HCT116 (cell line): ENCODE measurements at regions not wholly inside any gene's neighbourhood (a gene's known extent, or its start where the extent isn't known, plus 50 kb on each side); places are given as distances from the start of the nearest gene placed in this dataset.

ENCODE experiments used
- ATAC-seq: fragments of 200-7000 bp; cut with Tn5 transposase; 2 replicates; pipeline ENCODE4 v1.9.1; 2020; ENCODE audit warnings: mild to moderate bottlenecking, moderate library complexity
- BruUV-seq: library from RNA; stranded (reverse); fragments of 400-500 nt; replicated peaks from 2 replicates; lab custom pipeline; 2021; lab: Mats Ljungman, UMichigan
- CTCF ChIA-PET: fragments of 300-600 bp; sonication (Branson Sonifier 250); formaldehyde crosslinking; loops from one replicate; lab custom pipeline; 2021; ENCODE audit warnings: antibody characterized with exemption; lab: Charles Lee
- POLR2A ChIA-PET: fragments of 300-600, 350-600 bp; sonication (Branson Sonifier 250); formaldehyde crosslinking; loops from one replicate; lab custom pipeline; 2021; ENCODE audit warnings: antibody characterized with exemption; lab: Charles Lee
- RAD21 ChIA-PET, 2 experiments: fragments of 300-600 bp; sonication (Branson Sonifier 250); formaldehyde crosslinking; loops; one replicate each; lab custom pipeline; 2023; ENCODE audit warnings: low total read pairs in 2 of 2; ENCODE audit not compliant: uncharacterized antibody in 2 of 2, unreplicated experiment in 2 of 2, low non-redundant PET in 1 of 2; lab: Charles Lee
- DNase-seq: peaks from one replicate; pipeline ENCODE4 v3.0.0-alpha.2; 2010; ENCODE audit warnings: low read depth, low spot score
- H2AFZ ChIP-seq: fragments of 200-600 bp; shearing (Covaris generic), sonication (generic); 2 replicates; pipeline ENCODE4 v1.6.1; 2017; ENCODE audit warnings: low read depth, mixed run types, mixed read lengths, antibody characterized with exemption, low read length; ENCODE audit not compliant: poor library complexity, severe bottlenecking
- H3K27ac ChIP-seq: 2 replicates; pipeline ENCODE4 v1.5.1; 2012; ENCODE audit warnings: low read depth, low read length
- H3K27me3 ChIP-seq: fragments of 200-600 bp; sonication (generic); 2 replicates; pipeline ENCODE4 v1.6.1; 2016; ENCODE audit warnings: mixed run types, low read length, mixed read lengths; ENCODE audit not compliant: insufficient read depth
- H3K36me3 ChIP-seq, 2 experiments: fragments of 200-500 bp in 1 of 2; fragments of 200-600 bp in 1 of 2; sonication (Bioruptor generic) in 1 of 2; sonication (generic) in 1 of 2; 2 replicates each; pipeline versions ENCODE4 v1.5.1 to v1.6.1; 2014 to 2016; ENCODE audit warnings: low read length in 2 of 2, inconsistent platforms in 1 of 2, mixed read lengths in 1 of 2, mixed run types in 1 of 2; ENCODE audit not compliant: insufficient read depth in 2 of 2, control insufficient read depth in 1 of 2
- H3K4me1 ChIP-seq, 2 experiments: fragments of 200-600 bp in 1 of 2; sonication (generic) in 1 of 2; 2 replicates each; pipeline versions ENCODE4 v1.5.1 to v1.6.1; 2012 to 2017; ENCODE audit warnings: low read length in 2 of 2, inconsistent platforms in 1 of 2, mild to moderate bottlenecking in 1 of 2, mixed read lengths in 1 of 2, mixed run types in 1 of 2, moderate library complexity in 1 of 2; ENCODE audit not compliant: insufficient read depth in 2 of 2, control insufficient read depth in 1 of 2
- H3K4me2 ChIP-seq: fragments of 200-600 bp; sonication (generic); 2 replicates; pipeline ENCODE4 v1.6.1; 2017; ENCODE audit warnings: mixed run types, low read length, mixed read lengths
- H3K4me3 ChIP-seq, 2 experiments: fragments of 200-600 bp in 1 of 2; sonication (generic) in 1 of 2; replicated peaks in 1 of 2; 2 replicates each; pipeline ENCODE4 v1.5.1; 2011 to 2016; ENCODE audit warnings: low read length in 2 of 2, control low read depth in 1 of 2, low read depth in 1 of 2, mild to moderate bottlenecking in 1 of 2, mixed read lengths in 1 of 2, mixed run types in 1 of 2
- H3K79me2 ChIP-seq: fragments of 200-600 bp; sonication (generic); 2 replicates; pipeline ENCODE4 v1.6.1; 2017; ENCODE audit warnings: mild to moderate bottlenecking, mixed run types, low read length, moderate library complexity, mixed read lengths; ENCODE audit not compliant: insufficient read depth
- H3K9ac ChIP-seq: fragments of 200-600 bp; sonication (generic); 2 replicates; pipeline ENCODE4 v1.6.1; 2016; ENCODE audit warnings: low read length, mixed read lengths
- H3K9me2 ChIP-seq: fragments of 200-600 bp; sonication (generic), shearing (Covaris generic); 2 replicates; pipeline ENCODE4 v1.6.1; 2017; ENCODE audit warnings: mixed run types, mild to moderate bottlenecking, moderate library complexity; ENCODE audit not compliant: insufficient read depth
- H3K9me3 ChIP-seq, 2 experiments: fragments of 200-500 bp in 1 of 2; fragments of 200-600 bp in 1 of 2; sonication (Bioruptor generic) in 1 of 2; sonication (generic) in 1 of 2; 2 replicates each; pipeline ENCODE4 v1.6.1; 2014 to 2017; ENCODE audit warnings: low read length in 2 of 2, mixed read lengths in 2 of 2, inconsistent platforms in 1 of 2, low read depth in 1 of 2, mild to moderate bottlenecking in 1 of 2, mixed run types in 1 of 2, moderate library complexity in 1 of 2; ENCODE audit not compliant: control insufficient read depth in 1 of 2, insufficient read depth in 1 of 2
- H4K20me1 ChIP-seq: fragments of 200-600 bp; sonication (generic), shearing (Covaris generic); 2 replicates; pipeline ENCODE4 v1.6.1; 2017; ENCODE audit warnings: mixed run types, mild to moderate bottlenecking, moderate library complexity; ENCODE audit not compliant: insufficient read depth
- CTCF ChIP-seq, 3 experiments: fragments of 200-600 bp in 1 of 3; sonication (generic) in 1 of 3; IDR thresholded peaks in 2 of 3; conservative IDR thresholded peaks in 1 of 3; 2 replicates each; pipeline ENCODE4 v1.5.1; 2012 to 2017; ENCODE audit warnings: low read depth in 2 of 3, low read length in 2 of 3, antibody characterized with exemption in 1 of 3, borderline replicate concordance in 1 of 3, control low read depth in 1 of 3, mild to moderate bottlenecking in 1 of 3, mixed read lengths in 1 of 3, mixed run types in 1 of 3, moderate library complexity in 1 of 3; ENCODE audit not compliant: insufficient read depth in 1 of 3
- EGR1 ChIP-seq: IDR thresholded peaks from 2 replicates; pipeline ENCODE4 v1.6.1; 2012; ENCODE audit warnings: low read depth
- JUND ChIP-seq: IDR thresholded peaks from 2 replicates; pipeline ENCODE4 v1.6.1; 2012
- REST ChIP-seq: IDR thresholded peaks from 2 replicates; pipeline ENCODE4 v1.6.1; 2012; ENCODE audit warnings: low read depth
- ZBTB33 ChIP-seq: IDR thresholded peaks from 2 replicates; pipeline ENCODE4 v1.6.1; 2011; ENCODE audit warnings: mild to moderate bottlenecking, low read length, moderate library complexity; ENCODE audit not compliant: insufficient replicate concordance; ENCODE audit errors: extremely low read depth
- ZFX ChIP-seq: fragments of 450-650 bp; IDR thresholded peaks from 2 replicates; pipeline ENCODE4 v1.6.1; 2017
- ZNF274 ChIP-seq: fragments of 200-500 bp; sonication (Bioruptor generic); IDR thresholded peaks from 2 replicates; pipeline ENCODE4 v1.6.1; 2014; ENCODE audit warnings: mild to moderate bottlenecking, low read depth, low read length, inconsistent platforms
- intact Hi-C: fragments of 100-400 bp; cut with micrococcal nuclease; formaldehyde crosslinking; loops from 2 replicates; pipeline ENCODE4 v1.10.0; 2022

- ATAC-seq, result peak; percentile 63
Observed at GRCh38 chr17:72529386-72529785, 408.6 kb downstream of the SOX9 start.

GRCh38 chr17:72530454-72530853, 409.6 kb downstream of the SOX9 start:
- Histone ChIP-seq H3K4me2 (no peak overlapping the region), H3K27ac (no peak overlapping the region), H3K27me3 (no peaks in the 10 kb centered on the region), H3K4me1 (no peaks in the 10 kb centered on the region; a peak in 1 of 4 replicates), H3K9me2 (no peaks in the 10 kb centered on the region), H4K20me1 (peaks cover 4% of the 10 kb centered on the region; the same call in 1 of the 2 replicates), H3K79me2 (peaks cover 91% of the 10 kb centered on the region), H2AFZ (no peak overlapping the region), H3K4me3 (no peak overlapping the region), H3K36me3 (no peaks in the 10 kb centered on the region), H3K9ac (no peak overlapping the region), H3K9me3 (peaks cover 0 to 8% of the 10 kb centered on the region in 2 experiments; a peak in 1 of 4 replicates)
- no TSS peak for BruUV-seq
- POLR2A ChIA-PET, result interaction anchor here (0.6 to 1.0 kb wide), 2 partner anchors 38 to 409 kb away, joined by 3 to 4 read pairs; partner anchors contain the start of gene SOX9
- DNase-seq, result no peak
- intact Hi-C loops, result no loop called here
- RAD21 ChIA-PET, result no interaction called here
- CTCF ChIA-PET, result interaction anchor here (0.6 to 1.4 kb wide), 2 partner anchors 360 to 432 kb away, joined by 3 read pairs; no protein-coding TSS in a partner anchor
- ATAC-seq, result no peak
- TF ChIP-seq ZBTB33, result no peak
- TF ChIP-seq EGR1, result no peak
- TF ChIP-seq ZFX, result no peak
- TF ChIP-seq ZNF274, result no peak
- no peak for TF ChIP-seq JUND
- no peak for TF ChIP-seq REST

More at GRCh38 chr17:72529386-72529785, 408.6 kb downstream of the SOX9 start:
- Histone ChIP-seq H3K79me2 (peaks cover 86% of the 10 kb centered on the region), H3K9me3 (peaks cover 0 to 4% of the 10 kb centered on the region in 2 experiments; a peak in 1 of 4 replicates), H3K36me3 (no peaks in the 10 kb centered on the region), H3K27me3 (no peaks in the 10 kb centered on the region), H4K20me1 (peaks cover 4% of the 10 kb centered on the region; the same call in 1 of the 2 replicates), H2AFZ (no peak overlapping the region), H3K27ac (no peak overlapping the region), H3K4me2 (no peak overlapping the region), H3K9me2 (no peaks in the 10 kb centered on the region), H3K4me1 (no peaks in the 10 kb centered on the region; a peak in 1 of 4 replicates), H3K4me3 (no peak overlapping the region), H3K9ac (no peak overlapping the region)
- POLR2A ChIA-PET, result no interaction called here
- DNase-seq, result no peak
- RAD21 ChIA-PET, result interaction anchor here in 1 of 2 experiments (0.6 kb wide), 1 partner anchor 599 kb away, joined by 4 read pairs; no protein-coding TSS in a partner anchor
- BruUV-seq, result no TSS peak
- intact Hi-C loops, result no loop called here
- TF ChIP-seq CTCF (IDR thresholded peaks at IDR 0.05 in 2 of 3, conservative IDR thresholded peaks at IDR 0.05 in 1 of 3; ENCODE audit: borderline replicate concordance in 1 of 3, insufficient read depth in 1 of 3, low read depth in 2 of 3, low read length in 2 of 3), result peak in 1 of 3 experiments; percentile 20; a peak in 1 of 6 replicates
- TF ChIP-seq EGR1, result no peak
- CTCF ChIA-PET, result interaction anchor here (1.4 kb wide), 1 partner anchor 431 kb away, joined by 3 read pairs; no protein-coding TSS in a partner anchor
